GM19468 (cell line): ENCODE measurements at regions not wholly inside any gene's neighbourhood (a gene's known extent, or its start where the extent isn't known, plus 50 kb on each side); places are given as distances from the start of the nearest gene placed in this dataset.

Source experiments
- ATAC-seq: cut with Tn5 transposase; IDR thresholded peaks from one replicate; pipeline ENCODE4 v1.9.1; 2021; ENCODE audit warnings: mild to moderate bottlenecking, moderate library complexity, moderate number of reproducible peaks; ENCODE audit not compliant: unreplicated experiment; ENCODE audit errors: extremely low read depth

DNA sequence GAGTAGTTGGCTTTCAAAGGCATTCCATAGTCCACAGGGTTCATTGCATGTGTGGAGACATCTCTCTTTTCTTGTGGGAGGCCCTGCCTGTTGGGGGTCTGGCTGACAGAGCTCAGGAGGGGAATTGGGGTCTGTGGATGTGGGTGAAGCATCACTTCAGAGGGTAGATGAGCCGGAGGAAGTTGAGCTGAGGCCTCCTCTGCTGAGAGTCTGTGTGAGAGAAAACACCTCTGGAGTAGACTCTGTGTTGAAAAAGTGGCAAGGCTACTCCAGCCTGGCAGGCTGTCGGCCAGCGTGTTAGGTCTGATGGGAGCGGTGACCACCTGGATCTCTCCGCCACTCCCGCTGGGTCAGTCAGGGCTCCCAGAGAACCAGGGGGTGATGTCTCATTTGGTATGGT, 358.0 kb upstream of the MGMT start:
- ATAC-seq, result no peak

DNA sequence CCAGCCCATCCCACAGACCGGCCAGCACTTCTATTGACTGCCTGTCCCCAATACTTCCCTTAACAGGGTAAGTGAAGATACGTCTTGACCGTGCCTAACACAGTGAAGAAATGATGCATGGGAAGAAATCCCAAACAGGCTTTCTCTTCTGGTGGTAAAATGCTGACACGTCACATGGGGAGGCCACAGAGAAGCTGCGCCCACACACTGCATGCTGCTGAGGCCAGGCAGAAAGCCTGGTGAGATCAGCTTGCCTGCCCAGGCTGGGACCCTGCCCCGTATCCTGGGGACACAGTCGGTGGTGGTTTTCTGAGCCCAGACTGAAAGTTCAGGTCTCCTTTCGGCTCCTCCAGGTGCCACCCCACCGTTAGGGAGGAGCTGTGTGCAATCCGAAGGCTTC, 356.3 kb upstream of the MGMT start:
- no peak for ATAC-seq

DNA sequence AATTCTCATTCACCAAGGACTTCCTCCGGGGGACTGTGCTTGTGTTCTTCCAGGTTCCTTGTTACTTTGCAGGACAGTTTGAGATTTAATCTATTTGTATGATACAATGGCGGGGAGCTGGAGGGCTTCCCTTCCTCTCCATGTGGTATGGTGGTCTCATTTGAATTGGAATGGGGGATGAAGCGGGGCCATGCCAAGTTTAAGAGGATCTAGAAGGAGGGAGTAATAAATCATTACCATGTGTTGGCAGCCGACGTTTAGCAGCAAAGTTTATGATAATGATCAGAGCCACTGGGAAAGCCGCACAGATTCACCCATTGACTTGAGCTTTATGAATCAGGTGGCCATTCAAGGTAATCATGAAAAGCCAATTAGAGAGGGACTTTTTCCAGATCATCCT, 355.1 kb upstream of the MGMT start:
- ATAC-seq, result no peak

DNA sequence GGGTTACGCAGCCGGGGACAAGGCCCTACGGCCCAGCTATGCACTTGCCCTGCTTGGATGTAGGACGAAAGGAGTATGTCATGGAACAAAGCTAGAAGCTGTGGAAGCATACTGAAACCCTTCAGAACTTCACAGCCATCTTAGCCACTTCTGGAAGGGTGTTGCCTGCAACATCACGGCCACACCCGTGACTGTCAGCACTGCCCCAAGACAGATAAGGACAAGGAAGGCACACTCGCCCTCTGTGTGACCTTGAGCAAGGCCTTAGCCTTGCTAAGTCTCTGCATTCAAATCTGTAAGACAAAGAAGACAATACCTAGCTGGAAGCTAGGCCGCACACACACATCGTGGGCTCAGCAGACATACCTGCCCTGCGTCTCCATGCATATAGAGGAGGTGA, 352.5 kb upstream of the MGMT start:
- no peak for ATAC-seq

DNA sequence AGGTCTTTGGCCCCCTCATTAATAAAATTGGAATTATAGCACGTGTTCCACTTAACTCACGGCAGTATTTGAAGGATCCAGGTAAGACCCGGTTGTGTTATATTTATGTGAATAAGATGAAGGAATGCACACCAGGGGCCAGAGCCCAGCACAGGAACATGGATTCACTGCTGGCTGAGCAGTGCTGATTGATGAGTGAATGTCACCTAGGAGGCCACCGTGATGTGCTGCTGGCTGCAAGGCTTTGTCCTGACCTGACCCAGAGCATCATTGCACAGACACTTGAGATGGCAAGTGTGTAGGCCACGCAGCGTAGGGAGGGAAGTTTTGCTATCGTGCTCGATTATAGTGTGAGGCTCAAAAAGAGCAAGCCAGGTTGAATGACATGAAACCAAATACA, 350.7 kb upstream of the MGMT start:
- ATAC-seq, result no peak

DNA sequence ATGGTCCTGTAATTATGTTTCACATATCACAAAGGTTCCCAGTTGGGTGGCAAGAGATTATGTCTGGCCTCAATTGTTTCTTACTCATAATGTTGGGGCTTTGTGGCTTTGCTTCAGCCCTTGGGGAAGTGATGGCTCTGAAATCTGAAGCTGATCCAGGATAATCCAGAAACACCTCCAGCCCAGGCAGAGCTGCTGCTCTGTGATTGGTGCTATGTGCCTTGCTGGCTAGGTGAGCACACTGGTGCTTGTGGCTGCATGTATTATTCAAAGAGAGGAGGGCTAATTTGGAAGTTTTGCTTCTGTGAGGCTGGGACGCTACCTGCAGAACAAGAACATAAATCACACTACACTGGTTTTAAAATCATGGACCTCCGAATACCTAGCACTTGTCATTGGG, 346.6 kb upstream of the MGMT start:
- no peak for ATAC-seq

DNA sequence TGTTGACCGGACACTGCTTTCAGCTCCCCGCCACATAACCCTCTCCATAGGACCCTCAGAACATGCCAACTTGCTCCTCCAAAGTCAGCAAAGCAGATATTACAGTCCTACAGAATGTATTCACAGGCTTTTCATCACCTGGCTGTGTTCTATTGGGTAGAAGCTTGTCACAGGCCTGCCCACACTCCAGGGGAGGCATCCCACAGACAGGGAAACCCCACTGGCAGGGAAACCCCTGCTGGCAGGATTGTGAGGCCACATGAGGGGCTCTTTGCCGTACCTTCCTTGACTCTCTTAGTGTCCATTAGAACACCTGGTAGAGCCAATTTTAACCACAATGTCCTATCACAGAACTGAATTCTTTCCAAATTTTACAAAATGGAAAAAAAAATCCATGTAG, 344.2 kb upstream of the MGMT start:
- ATAC-seq, result no peak

DNA sequence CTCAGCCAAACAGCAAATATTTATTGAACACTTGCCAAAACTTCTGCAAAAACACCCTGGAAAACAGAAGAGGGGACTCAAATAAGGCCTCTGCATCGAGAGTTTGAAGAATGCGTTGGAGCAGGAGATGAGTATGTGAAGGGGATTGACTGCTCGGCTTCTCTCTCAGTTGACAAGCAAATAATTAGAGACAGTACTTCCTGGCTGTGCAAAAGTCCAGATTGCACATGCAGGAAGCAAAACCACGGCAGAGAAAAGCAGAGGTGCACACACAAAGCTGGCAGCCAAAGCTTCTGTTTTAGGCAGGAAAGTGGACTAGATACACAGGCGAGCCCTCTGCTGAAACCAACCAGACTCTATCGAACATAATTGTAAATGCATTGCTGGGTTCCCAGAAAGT, 343.6 kb upstream of the MGMT start:
- ATAC-seq, result no peak

DNA sequence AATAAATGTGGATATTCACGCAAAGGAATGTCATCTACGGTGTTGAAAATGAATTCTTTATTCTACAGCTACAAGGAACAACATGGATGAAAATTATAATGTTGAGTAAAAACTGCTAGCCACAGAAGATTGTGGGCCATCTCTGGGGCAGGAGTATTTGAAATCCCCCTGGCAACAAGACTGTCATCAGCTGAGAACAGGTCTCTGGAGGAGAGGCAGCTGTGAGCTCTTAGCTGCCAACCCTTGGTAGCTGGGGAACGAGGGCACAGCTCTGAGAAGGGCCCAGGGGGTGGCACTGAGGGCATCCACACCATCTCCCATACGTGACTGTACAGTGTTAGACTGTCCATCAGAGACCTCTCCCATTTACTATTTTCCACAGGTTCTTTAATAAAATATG, 340.1 kb upstream of the MGMT start:
- ATAC-seq, result no peak

DNA sequence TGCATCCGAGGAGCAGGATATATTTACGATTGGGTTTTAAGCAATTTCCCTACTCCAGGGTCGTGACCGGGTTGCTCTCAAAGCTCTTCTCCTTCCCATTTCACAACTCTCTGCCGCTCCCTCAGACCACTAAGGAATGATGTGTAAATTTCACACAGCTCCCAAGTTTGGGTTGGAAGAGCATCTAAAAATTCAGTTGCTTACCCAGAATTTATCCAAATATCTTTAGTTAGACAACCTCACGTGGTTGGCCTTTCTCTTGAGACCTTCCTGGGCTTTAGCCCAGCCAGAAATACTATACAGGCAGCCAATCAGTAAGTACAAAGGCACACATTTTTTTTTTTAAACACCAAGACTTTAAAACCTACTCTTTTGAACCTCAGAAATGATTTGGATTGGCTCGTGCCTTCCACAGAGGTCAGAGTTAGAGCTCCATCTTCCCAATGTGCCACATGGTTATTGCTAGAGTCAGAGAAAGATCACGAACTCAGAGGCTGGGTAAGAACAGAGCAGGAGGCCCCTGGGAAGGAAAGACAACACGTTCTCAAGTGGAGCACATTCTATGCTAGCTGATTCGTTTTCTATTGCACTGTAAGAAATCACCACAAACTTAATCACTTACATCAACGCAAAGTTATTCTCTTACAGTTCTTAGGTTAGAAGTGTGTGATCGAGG, 335.4 kb upstream of the MGMT start:
- ATAC-seq, result no peak

DNA sequence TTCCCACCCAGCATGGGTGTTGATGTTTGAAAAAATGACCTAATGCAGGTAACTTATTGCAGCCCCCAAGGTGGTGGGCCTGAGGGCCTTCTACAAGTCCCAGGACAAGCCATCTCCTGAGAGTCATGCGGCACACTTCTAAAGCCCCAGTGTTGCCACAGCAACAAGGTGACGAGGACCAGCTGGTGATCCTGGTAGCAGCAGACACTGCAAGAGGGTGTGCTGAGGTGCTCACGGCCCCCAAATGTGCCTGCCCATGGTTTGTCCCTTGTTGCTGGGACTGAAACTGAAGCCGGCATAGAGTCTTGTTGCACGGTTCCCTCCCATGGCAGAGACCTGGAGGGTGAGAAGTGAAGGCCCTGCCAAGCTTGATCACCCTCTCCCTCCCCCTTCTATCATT, 333.2 kb upstream of the MGMT start:
- no peak for ATAC-seq

DNA sequence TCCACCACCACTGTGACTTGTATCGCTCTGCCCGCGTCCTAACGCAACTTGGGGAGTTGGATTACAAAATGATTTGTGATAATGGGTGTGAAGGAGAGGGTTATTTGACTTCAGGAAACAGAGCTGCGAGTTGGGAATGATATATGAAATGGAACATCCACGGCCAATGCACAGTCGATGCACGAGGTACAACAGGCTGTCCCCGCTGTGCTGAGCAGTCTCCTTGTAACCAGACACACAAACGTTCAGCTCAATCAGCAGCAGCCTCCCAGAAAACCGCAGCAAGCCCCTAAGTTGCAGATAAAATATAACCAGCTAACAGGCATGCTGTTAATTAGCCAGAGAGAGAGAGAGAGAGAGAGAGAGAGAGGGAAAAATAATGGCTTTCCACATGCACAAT, 332.7 kb upstream of the MGMT start:
- ATAC-seq, result no peak

DNA sequence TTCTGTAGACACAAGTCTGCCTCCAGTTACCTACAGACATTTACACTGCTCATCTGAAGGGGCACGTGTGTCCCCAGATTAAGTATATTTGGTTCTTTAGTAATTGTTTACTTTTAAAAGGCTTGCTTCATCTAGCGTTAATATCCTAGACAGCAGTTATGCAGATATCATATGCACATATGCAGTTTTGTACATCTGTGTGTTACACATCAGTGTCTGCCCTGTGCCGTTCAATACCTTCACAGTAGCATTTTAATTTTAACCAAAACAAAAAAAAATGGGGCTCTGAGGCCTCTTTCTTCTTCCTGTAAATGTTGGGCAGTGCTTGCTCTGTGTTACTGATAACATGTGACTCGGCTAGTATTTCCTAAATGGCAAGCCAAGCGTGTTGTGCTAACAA, 331.4 kb upstream of the MGMT start:
- ATAC-seq, result no peak

DNA sequence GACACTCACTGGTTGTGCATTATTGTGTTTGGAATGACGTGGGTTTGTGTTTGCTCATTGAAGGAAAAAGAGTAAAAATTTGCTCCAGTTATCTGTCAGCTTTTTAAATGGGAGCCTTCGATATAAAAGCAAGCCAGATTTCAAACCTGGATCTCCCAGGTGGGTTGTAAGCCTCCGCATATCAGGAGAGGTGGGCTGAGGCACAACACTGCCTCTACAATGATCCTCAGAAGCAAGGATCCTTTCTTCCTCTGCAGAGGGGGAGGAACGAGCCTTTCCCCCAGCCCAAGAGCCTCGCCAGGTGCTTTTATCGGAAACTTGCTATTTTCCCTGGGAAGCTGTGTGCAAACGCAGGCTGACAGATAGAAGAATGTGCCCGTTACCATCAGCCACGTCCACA, 331.0 kb upstream of the MGMT start:
- ATAC-seq, result no peak

DNA sequence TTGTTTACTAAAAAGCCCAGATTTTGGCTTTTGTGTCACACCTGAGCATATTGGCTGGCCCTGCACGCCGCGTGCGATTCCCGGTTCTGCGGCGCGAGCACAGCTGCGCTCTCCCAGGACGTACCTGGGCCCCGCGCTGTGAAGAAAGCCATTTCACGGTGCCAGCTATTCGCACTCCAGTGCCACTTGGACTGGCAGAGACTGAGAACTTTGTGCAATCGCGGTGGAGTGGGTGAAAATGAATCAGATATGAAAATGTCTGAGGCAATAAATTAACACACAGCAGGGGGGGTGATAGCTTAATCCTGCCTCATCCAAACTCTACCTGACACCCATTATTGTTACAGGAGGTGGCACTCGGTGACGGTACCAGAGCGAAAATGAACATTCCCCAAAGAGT, 330.1 kb upstream of the MGMT start:
- no peak for ATAC-seq

DNA sequence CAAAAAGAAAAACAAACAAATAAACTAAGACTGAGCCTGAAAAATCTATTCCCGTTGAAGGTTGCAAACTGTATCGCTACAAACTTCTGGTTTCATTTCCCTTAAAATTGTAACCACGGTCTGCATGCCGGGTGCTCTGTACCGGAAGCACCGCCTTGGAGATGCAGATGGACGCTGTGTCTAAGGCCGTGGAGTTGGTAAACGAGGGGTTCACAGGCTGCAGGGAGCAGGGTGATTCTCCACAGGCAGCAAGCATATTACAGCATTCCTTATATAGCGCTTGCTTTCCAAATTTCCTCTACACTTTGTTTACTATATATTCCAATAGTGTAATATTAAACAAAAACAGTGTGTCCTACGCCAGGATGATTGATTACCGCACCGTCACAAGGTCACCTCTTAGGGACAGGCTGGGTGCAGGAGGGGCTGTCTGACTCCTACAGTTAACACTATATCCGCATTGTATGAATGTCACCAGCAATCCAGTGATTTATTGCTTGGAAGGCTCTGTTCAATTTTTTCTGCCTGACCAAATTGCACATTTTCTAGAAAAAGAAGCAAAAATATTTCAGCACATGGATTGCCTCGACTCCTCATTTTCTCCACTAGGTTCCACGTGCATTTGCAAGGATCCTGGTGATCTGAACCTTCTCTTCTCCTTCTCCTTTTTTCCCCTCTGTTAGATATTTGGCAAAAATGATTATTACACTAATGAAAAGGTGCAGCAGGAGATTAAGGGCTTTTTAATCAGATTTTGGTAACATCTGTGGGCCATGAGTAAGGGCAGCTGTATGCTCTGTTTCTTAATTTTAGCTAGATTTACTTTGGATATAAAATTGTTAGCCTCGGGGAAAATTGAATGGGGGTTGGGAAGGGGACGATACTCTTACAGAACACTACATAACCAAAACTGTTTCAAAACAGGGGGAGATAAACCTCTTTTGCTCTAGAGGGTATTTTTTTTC, 325.8 kb upstream of the MGMT start:
- ATAC-seq, result no peak

DNA sequence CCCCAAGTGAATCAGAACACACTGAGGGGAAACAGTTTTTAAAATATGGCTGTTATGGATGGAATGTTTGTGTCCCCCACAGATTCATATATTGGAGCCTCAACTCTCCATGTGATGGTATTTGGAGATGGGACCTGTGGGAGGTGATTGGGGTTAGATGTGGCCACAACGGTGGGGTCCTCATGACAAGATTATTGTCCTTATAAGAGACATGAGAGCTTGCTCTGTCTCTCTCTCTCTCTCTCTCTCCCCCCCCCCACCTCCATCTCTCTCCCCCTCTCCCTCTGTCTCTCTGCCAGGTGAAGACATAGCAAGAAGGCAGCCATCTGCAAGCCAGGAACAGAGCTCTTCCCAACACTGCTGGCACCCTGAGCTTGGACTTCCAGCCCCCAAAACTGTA, 315.8 kb upstream of the MGMT start:
- no peak for ATAC-seq

DNA sequence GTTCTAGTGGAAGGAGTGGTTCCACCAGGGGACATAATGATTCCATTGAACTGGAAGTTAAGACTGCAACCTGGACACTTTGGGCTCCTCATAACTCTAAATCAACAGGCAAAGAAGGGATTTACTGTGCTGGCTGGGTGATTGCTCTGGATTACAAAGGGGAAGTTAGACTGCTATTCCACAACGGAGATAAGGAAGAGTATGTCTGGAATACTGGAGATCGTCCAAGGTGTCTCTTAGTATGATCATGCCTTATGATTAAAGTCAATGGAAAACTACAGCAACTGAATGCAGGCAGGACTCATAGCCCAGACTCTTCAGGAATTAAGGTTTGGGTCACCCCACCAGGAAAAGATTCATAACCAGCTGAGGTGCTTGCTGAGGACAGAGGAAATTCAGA, 310.6 kb upstream of the MGMT start:
- no peak for ATAC-seq

DNA sequence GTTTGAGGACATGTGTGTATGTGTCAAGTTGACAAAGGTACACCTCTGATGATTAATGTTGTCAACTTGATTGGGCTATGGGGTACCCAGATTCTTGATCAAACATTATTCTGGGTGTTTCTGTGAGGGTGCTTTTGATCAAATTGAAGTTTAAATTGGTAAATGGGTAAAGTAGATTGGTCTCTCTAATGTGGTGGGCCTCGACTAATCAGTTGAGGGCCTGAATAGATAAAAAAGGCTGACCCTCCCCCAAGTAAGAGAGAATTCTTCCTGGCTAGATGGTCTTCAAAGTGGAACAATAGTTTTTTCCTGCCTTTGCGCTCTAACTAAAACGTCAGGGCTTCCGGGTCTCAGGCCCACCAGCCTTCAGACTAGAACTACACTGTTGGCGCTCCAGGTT, 309.9 kb upstream of the MGMT start:
- ATAC-seq, result no peak

DNA sequence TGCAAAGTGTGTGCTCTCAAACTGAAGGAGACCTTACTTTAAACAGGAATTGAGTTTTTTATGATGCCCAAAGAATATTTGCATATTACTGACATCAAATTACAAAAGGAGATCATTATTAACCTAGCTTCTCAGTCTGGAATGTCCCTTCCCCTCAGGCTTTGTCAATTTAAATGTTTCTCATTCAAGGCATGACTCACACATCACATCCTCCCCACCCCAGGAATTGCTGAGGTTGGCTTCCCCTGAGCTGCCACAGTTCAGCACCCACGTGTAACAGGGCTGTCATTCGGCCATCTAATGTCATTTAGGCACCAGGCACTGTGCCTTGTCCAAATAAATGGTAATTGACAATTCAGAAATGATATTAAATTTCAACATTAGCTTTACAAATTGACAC, 305.9 kb upstream of the MGMT start:
- no peak for ATAC-seq

DNA sequence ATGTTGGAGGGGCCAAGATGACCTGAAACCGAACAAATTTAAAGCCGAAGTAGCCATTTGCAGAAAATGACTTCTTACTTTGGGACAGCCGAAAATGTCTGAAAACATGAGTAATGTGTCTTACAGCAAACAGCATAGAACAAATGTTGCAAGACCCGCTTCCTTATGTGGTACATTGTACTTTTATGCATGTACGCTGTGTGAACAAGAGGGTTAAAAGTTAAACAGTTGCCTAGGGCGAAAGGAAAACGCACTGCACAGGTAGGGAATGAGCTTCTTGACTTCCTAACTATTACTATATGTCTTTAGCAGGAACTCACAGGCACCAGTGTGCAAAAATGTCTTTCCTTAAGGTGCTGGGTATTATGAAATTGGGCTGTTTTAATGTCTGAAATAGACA, 303.5 kb upstream of the MGMT start:
- no peak for ATAC-seq
